Activated CD4-positive, alpha-beta T cell treated with anti-CD3 and anti-CD28 coated beads, Interleukin-10, Interleukin-2, amounts not matched to agents 100 ng/mL and 50 ng/mL, durations not matched to agents 16 hours and 8 hours (primary cell): ENCODE measurements at regions not wholly inside any gene's neighbourhood (a gene's known extent, or its start where the extent isn't known, plus 50 kb on each side); places are given as distances from the start of the nearest gene placed in this dataset.
A peak's percentile ranks its signal among the peaks of the same experiment; 100 is the strongest.

ENCODE experiments used
- DNase-seq: peaks from one replicate; pipeline ENCODE4 v3.0.0-alpha.2; 2020

- no peak for DNase-seq
Observed at GRCh38 chr10:78402591-78402990, 368.9 kb downstream of the RPS24 start.

GRCh38 chr10:78403781-78404180 is 370.1 kb downstream of the RPS24 start:
- DNase-seq: no peak

GRCh38 chr10:78404296-78404695 is 370.6 kb downstream of the RPS24 start:
- DNase-seq: no peak

- DNase-seq: no peak
Observed at GRCh38 chr10:78405231-78405630, 371.6 kb downstream of the RPS24 start.

GRCh38 chr10:78405736-78406135 is 372.1 kb downstream of the RPS24 start:
- DNase-seq: no peak

GRCh38 chr10:78406648-78407008 is 373.0 kb downstream of the RPS24 start:
- no peak for DNase-seq

GRCh38 chr10:78407009-78407711 is 373.5 kb downstream of the RPS24 start:
- DNase-seq: peak; percentile 57

- no peak for DNase-seq
Observed at GRCh38 chr10:78407966-78408365, 374.3 kb downstream of the RPS24 start.

GRCh38 chr10:78408671-78409472 is 375.2 kb downstream of the RPS24 start:
- DNase-seq: no peak

GRCh38 chr10:78410046-78410965 is 376.6 kb downstream of the RPS24 start:
- DNase-seq: no peak

GRCh38 chr10:78411716-78412115 is 378.1 kb downstream of the RPS24 start:
- DNase-seq: no peak

GRCh38 chr10:78412605-78413004 is 378.9 kb downstream of the RPS24 start:
- no peak for DNase-seq

GRCh38 chr10:78413076-78414055 is 379.7 kb downstream of the RPS24 start:
- no peak for DNase-seq

GRCh38 chr10:78414380-78414779 is 380.7 kb downstream of the RPS24 start:
- no peak for DNase-seq

- no peak for DNase-seq
Observed at GRCh38 chr10:78415111-78415510, 381.4 kb downstream of the RPS24 start.

GRCh38 chr10:78416031-78417011 is 382.7 kb downstream of the RPS24 start:
- no peak for DNase-seq

- DNase-seq: no peak
Observed at GRCh38 chr10:78417425-78418370, 384.0 kb downstream of the RPS24 start.

- no peak for DNase-seq
Observed at GRCh38 chr10:78419481-78420265, 386.0 kb downstream of the RPS24 start.
